Heart left ventricle (tissue), 13 donors: ENCODE measurements at regions not wholly inside any gene's neighbourhood (a gene's known extent, or its start where the extent isn't known, plus 50 kb on each side); places are given as distances from the start of the nearest gene placed in this dataset.

Experiments used
- POLR2A ChIP-seq, 2 donors: fragments of 450-650 bp; IDR thresholded peaks; one replicate each; pipeline ENCODE4 v1.6.1; 2017; ENCODE audit warnings: antibody characterized with exemption in 2 of 2, mild to moderate bottlenecking in 2 of 2, moderate library complexity in 2 of 2
- TF ChIP-seq, protein P1 (sequence below), 12 donors: fragments of 200-600 bp; sonication (generic) in 4 of 12; IDR thresholded peaks; one replicate each; pipeline versions ENCODE4 v1.5.0 to v1.8.0; 2018 to 2022; ENCODE audit warnings: antibody characterized with exemption in 12 of 12, mild to moderate bottlenecking in 5 of 12
- donor health status: ischemic (EF 13 %, LVEDD 7.1; RV severe dilation, severe dysfunction).
- donor health status: DM: no; HTN: yes; CAD: no.
- donor health status: DM: no; HTN: no; CAD: no.
- donor health status: ischemic (EF 25% LVEDD 6.9; RV normal size, moderate dysfunction).
- donor health status: ischemic (EF 25% LVEDD 5.7; RV mildly dilated, moderate dysfunction).
- donor health status: ischemic (EF 35%, LVEDD 5.7; RV mildly dilated, moderate dysfunction).
- donor health status: nonischemic (EF 11% LVEDD 7.7; RV severe dilation, severe dysfunction).
- donor health status: DM: yes; HTN: yes; CAD: no.
- donor health status: PGD.
- donor health status: ischemic (EF 29% LVEDD 5.4; RV normal size, mild dysfunction).
- donor health status: nonischemic (EF 23%, LVEDD 6.1; RV moderate dilation, normal function).

DNA sequence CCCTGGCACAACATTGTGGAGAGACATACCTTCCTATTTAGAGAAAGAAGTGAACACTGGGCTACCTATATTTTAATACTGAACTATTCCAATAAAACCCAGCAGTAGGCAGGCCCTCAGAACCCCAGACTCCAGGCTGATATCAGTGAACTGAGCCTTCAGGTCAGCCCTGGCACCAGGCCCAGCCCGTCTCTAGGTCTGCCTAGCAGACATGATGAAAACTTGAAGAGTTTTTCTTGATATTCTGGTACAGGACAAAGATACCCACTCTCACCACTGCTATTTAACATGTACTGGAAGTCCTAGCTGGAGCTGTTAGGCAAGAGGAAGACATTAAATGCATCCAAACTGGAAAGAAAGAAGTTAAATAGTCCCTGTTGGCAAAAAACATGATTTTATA is 396.6 kb upstream of the SPRY2 start:
- TF ChIP-seq, protein P1, sequence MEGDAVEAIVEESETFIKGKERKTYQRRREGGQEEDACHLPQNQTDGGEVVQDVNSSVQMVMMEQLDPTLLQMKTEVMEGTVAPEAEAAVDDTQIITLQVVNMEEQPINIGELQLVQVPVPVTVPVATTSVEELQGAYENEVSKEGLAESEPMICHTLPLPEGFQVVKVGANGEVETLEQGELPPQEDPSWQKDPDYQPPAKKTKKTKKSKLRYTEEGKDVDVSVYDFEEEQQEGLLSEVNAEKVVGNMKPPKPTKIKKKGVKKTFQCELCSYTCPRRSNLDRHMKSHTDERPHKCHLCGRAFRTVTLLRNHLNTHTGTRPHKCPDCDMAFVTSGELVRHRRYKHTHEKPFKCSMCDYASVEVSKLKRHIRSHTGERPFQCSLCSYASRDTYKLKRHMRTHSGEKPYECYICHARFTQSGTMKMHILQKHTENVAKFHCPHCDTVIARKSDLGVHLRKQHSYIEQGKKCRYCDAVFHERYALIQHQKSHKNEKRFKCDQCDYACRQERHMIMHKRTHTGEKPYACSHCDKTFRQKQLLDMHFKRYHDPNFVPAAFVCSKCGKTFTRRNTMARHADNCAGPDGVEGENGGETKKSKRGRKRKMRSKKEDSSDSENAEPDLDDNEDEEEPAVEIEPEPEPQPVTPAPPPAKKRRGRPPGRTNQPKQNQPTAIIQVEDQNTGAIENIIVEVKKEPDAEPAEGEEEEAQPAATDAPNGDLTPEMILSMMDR (IDR thresholded peaks at IDR 0.05) = no peak
- TF ChIP-seq POLR2A (IDR thresholded peaks at IDR 0.05) = no peak
